HuH-7.5 (cell line): ENCODE measurements at regions not wholly inside any gene's neighbourhood (a gene's known extent, or its start where the extent isn't known, plus 50 kb on each side); places are given as distances from the start of the nearest gene placed in this dataset.
A peak's percentile ranks its signal among the peaks of the same experiment; 100 is the strongest.

Experiments
- DNase-seq: peaks from one replicate; pipeline ENCODE4 v3.0.0; 2011; ENCODE audit warnings: low spot score

GRCh38 chr16:74094514-74094913 lies 202.1 kb upstream of the PSMD7 start:
- DNase-seq = no peak

DNA sequence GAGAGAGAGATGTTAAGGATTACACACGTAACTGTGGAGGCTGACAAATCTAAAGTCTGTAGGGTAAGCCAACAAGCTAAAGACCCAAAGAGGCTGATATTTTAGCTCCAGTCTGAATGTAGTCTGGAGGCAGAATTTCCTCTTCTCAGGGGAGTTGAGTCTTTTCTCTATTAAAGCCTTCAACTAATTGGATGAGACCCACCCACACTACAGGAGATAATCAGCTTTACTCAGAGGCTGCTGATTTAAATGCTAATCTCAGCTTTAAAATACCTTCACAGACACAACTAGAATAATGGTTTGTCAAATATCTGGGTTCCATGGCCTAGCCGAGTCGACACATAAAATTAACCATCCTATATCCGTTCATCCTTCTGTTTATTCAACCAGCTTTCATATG lies 204.3 kb upstream of the PSMD7 start:
- no peak for DNase-seq

DNA sequence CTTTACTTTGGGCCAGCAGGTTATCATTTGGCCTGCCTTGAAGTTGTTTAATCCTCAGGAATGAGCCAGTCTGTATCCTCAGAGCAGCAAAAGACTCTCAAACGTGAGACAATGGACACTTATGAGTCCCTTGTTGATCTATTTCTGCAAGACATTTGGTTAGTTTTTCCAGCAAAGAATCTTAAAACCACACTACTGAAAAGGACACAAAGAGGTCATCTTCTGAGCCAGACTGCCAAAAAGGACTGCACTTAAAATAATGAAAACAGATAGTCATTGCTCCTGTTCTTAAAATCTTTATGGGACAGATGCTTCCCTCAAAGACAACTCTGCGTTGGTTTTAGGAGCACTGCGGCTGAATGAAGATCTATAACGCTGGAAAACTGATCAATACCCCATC lies 205.7 kb upstream of the PSMD7 start:
- no peak for DNase-seq

GRCh38 chr16:74083541-74083940 lies 213.1 kb upstream of the PSMD7 start:
- DNase-seq = no peak

GRCh38 chr16:74080311-74080710 lies 216.3 kb upstream of the PSMD7 start:
- no peak for DNase-seq

GRCh38 chr16:74079232-74079586 lies 217.4 kb upstream of the PSMD7 start:
- DNase-seq = no peak

DNA sequence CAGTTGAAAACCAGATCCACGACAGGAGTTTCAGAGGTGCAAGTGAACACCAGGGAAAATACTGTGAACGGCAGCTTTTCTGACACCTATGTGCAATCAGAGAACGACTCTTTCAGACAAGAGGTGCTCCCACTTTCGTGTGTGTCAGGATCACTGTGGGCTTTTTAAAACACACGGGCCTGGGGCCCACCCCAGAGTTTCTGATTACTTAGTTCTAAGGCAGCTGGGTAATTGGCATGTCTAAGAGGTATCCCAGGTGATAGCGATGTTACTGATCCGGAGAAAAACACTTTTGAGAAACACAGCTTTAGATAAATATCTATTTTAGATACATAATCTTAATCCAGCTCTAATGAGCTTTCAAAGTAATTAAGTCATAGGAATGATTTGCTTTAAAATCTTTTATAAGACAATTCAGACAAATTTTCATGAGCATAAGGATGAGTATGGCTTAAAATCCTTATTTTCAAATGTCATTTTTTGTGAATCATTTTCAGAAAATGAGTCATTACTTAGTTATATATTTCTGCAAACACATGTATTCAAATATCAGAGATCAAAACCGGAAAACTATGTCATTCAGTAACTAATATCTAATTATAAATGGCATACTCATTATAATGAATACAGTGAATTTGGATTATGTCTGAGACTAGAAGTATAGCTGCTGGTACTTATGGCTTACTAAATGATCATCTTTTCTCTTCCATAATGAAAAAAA lies 217.9 kb upstream of the PSMD7 start:
- DNase-seq = no peak

- DNase-seq = no peak
Observed at GRCh38 chr16:74076568-74076967, 220.0 kb upstream of the PSMD7 start.

DNA sequence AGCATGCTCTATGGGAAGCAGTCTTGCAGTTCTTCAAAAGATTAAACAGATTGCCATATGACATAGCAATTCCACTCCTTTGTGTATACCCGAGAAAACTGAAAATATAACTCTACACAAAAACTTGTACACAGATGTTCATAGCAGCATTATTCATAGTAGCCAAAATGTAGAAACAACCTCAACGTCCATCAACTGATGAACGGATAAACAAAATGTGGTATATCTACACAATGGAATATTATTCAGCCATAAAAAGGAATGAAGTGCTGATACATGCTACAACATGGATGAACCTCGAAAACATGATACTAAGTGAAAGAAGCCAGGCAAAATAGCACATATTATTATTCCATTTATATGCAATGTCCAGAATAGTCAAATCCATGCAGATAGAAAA lies 221.2 kb upstream of the PSMD7 start:
- DNase-seq = no peak

DNA sequence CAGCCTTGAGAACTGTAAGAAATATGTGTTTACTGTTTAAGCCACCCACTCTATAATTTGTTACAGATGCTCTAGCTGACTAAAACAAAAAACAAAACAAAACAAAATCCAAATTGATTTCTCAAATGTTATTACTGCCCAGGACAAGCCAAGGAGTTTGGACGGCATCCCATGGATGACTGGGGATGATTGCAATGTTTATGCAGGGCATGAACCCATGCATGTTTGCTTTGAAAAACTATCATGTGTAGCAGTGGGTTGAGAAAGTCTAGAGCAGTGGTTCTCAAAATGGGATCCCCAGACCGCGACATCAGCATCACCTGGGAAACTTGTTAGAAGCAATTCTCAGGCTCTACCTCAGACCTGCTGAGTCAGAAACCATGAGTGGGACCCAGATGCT lies 223.2 kb upstream of the PSMD7 start:
- no peak for DNase-seq

DNA sequence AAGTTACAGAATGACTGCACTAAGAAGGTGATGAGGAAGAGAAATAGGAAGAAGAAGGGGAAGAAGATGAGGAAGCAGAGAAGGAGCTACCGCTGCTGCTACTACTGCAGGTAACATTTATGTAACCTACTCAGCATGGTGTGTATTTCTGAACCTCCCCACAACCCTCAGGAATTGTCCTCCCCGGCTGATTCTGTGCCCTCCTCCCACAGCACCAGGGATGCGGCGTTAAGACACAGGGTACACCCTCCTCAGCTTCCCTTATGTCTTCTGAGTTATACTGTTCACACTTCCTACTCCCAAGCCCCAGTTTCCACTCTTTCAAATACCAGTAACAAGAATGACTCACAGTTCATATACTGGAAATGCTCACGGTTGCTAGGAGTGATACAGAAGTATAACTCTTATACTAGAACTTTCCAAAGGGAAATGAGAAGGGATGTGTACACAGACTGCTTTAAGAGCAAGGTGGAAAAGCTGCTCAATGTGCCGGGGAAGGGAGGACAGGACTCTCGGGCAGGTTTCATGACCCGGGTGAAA lies 224.5 kb upstream of the PSMD7 start:
- DNase-seq = no peak

DNA sequence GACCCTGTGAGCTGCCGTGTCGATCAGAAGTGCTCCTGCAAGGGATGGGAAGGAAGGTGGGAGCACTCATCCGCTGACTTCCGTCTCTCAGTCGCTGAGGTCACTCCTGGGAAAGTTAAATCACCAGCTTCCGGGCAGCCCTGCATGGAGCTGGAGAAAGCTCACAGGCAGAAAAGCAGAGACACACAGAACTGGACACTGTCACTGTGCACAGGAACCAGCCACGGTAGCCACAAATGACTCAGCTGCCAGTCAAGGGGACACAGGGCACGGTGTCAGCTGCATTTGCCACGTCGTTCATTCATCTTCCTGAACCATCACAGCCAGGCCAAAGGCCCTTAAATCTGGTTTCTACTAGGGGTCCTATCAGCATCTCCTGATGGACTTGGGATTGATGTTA lies 226.4 kb upstream of the PSMD7 start:
- no peak for DNase-seq

DNA sequence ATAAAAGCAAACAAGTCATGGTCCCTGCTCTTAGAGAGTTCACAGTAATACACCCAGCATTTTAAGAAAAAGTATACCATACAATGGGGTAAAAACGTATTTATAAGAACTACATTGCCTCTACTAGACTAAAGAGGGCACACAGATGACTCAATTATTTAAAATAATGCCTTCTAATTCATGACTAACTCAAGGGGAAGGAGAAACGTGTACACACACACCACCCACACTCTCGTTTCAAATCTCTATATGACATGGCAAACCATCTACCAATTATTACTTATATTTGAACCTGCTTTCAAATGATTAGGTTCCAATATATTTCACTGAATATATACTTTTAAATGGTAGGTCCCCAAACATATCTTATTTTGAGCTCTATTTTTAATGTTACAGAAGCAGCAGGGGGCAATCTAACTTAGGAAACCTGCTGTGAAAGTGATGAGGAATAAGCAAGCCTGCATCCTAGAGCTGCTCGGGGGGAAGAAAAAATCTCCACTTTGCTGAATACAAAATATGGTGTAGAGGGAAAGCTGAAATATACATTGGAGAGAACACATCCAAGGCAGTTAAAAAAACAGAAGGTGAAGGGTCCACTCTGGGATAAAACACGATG lies 232.4 kb upstream of the PSMD7 start:
- DNase-seq = no peak

- no peak for DNase-seq
Observed at GRCh38 chr16:74053826-74054225, 242.8 kb upstream of the PSMD7 start.

DNA sequence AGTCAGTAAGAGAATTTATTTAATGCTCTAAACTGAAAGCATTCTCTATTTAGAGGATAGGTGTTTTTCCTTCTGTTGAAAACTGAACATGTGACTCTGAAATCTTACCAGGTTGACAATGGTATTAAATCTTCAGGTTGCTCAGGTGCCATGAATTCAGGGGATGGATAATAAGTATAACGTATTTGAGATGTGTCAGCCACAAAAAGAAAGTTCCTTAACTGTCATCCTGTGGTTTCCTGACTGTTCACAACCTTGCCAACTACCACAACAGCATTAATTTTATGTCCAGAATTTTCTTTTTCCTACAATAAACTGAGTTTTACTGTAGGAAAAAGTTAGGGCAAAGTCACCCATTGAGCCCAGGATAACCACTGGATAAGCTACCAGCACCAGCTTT lies 243.3 kb upstream of the PSMD7 start:
- no peak for DNase-seq

GRCh38 chr16:74052016-74052415 lies 244.6 kb upstream of the PSMD7 start:
- DNase-seq = no peak

DNA sequence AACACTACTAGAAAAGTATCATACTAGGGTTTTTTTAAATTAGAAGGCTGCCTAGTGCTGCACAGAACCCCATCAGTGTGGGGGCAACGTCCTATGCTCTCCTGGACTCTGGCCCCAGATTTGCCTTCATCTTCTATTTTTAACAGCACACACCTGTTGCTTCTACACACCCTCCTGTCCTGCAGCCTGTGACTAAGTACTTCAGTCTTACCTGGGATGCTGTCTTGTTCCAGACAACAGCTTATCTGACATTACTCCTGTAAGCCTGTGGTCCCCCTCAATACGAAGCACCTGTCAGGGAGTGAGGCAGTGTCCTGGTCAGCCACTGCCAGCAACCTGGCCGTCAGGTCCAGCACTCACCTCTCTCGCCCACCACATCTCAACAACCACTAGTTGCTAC lies 247.6 kb upstream of the PSMD7 start:
- no peak for DNase-seq

DNA sequence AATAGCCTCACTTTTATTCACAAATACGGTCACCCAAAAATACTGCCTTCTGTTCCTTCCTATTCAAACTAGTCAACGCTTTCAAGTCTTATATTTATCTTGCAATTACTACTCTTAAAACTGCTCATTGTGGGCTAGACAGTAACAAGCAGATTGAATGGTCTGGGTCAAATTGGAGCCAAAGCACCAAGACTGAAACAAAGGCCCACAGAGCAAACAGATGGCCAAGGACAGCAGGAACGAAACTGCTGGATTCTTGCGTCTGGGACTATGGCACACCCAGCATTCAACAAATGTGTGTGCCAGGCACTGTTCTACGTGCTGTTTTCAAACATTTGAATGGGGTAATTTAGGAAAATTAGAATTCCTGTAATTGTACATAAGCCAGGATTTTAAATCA lies 250.1 kb upstream of the PSMD7 start:
- DNase-seq = no peak

GRCh38 chr16:74045513-74045912 lies 251.1 kb upstream of the PSMD7 start:
- DNase-seq = no peak

DNA sequence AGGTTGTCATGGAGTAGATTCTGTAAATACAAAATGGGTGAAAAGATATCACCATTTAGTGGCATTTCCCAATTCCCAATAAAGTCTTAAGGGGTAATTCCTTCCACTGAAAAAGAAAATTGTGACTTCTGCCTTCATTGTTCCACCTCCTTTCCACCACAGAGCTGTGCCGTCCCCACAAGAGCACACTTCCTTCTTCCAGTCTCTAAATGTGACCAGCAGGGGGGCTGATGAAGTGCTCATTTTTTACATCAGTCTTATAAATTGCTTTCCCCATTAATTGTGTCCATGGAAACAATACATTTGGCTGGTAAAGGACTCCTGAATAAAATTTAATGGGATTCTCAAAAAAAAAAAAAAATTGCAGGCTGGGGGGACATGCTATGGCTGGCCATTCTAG lies 260.8 kb upstream of the PSMD7 start:
- DNase-seq = peak; percentile 14

DNA sequence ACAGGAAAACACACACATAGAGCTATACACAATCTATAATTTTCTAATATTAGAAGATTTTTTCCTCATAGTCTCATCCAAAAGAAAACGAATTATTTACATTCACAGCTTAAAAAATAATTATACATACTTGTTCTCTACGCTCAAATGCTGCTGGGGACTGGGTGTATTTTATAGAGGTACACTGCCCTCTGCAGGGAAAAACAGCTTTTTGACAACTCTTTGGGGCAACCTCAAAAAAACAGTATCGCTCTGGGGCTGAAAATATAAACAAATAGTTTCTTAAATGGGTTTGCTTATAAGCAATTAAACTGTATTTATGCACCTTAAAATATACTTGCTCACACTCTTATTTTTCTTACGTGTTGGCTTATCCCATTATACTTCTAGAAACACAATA lies 261.8 kb upstream of the PSMD7 start:
- DNase-seq = peak; percentile 12

DNA sequence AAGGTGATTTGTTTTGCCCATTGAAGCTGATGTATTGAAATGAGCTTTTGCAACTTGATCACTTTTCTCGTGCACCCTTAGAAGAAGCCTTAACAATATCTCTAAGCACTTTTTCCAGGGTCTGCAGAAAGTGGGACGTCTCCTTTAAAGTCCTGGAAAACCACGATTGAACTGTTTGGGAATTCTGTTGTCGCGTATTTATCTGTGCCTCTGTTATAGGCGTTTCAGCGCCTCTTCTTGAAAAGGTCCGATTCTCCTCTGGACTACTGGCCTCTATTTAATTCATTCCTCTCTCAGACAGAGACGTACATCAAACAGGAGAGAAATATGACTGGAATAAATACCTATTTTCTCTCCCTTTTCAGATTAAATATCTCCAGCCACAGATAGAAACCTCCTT lies 262.4 kb upstream of the PSMD7 start:
- no peak for DNase-seq

GRCh38 chr16:74033441-74033995 lies 263.1 kb upstream of the PSMD7 start:
- no peak for DNase-seq

- no peak for DNase-seq
Observed at GRCh38 chr16:74031551-74031950, 265.1 kb upstream of the PSMD7 start.
